Astrocyte of the cerebellum (primary cell): ENCODE measurements at regions not wholly inside any gene's neighbourhood (a gene's known extent, or its start where the extent isn't known, plus 50 kb on each side); places are given as distances from the start of the nearest gene placed in this dataset.
"Not testable (repeated sequence)": the region's sequence is repeated elsewhere in the genome, so short reads cannot be mapped to it uniquely, and the experiment has no call there.

ENCODE experiments used
- DNase-seq: peaks from one replicate; pipeline ENCODE4 v3.0.0-alpha.2; 2011; ENCODE audit warnings: low read depth
- H3K4me3 ChIP-seq: 2 replicates; pipeline ENCODE4 v1.5.1; 2011; ENCODE audit warnings: mild to moderate bottlenecking, low read depth, low read length, moderate library complexity
- in situ Hi-C: cut with HindIII; loops from 2 replicates; pipeline ENCODE4 v1.10.0; 2017; ENCODE audit warnings: low sequenced_read_pairs
- TF ChIP-seq, protein P1 (sequence below): IDR thresholded peaks from 2 replicates; pipeline ENCODE4 v1.5.1; 2012; ENCODE audit warnings: low read length, low read depth, moderate library complexity, mild to moderate bottlenecking; ENCODE audit errors: missing control alignments

DNA sequence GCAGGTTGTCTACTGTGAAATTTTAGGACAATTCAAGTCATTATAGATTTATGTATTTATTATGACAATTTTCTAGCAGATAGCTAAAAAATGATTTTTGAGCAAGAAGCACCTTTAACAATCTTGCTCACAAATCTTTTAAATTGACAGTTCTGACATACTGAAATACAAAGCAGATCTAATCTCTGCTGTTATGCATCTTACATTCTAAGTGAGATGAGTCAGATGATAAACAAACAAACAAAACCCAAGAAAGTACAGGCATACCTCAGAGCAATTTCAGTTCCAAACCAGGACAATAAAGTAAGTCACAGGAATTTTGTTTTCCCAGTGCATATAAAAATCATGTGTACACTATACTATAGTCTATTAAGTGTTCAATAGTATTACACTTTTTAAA, 430.7 kb upstream of the PTCHD4 start:
- DNase-seq = no peak
- H3K4me3 ChIP-seq = no peak overlapping the region
- in situ Hi-C loops = no loop called here
- TF ChIP-seq, protein P1, sequence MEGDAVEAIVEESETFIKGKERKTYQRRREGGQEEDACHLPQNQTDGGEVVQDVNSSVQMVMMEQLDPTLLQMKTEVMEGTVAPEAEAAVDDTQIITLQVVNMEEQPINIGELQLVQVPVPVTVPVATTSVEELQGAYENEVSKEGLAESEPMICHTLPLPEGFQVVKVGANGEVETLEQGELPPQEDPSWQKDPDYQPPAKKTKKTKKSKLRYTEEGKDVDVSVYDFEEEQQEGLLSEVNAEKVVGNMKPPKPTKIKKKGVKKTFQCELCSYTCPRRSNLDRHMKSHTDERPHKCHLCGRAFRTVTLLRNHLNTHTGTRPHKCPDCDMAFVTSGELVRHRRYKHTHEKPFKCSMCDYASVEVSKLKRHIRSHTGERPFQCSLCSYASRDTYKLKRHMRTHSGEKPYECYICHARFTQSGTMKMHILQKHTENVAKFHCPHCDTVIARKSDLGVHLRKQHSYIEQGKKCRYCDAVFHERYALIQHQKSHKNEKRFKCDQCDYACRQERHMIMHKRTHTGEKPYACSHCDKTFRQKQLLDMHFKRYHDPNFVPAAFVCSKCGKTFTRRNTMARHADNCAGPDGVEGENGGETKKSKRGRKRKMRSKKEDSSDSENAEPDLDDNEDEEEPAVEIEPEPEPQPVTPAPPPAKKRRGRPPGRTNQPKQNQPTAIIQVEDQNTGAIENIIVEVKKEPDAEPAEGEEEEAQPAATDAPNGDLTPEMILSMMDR = no peak

DNA sequence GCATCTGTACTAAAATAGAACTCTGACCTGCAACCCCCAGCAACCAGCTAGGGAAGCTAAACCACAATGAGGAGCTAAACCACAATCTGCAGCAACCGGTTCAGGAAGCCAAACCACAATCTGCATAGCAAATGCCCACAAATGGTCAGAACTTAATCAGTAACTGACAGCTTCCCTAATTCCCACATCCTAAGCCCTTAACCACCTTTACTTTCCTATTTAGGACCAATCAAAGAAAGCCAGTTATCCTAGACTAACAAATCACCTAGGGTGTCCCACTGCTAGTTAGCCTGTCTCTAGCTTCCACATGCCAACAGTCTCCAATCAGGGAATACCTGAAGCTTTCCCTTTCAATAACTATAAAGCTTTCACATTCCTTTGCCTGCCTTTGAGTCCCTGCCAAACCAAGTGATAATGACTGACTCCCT, 424.6 kb upstream of the PTCHD4 start:
- H3K4me3 ChIP-seq = no peak overlapping the region
- TF ChIP-seq, protein P1 = no peak
- in situ Hi-C loops = no loop called here
- DNase-seq = peak; percentile 78

DNA sequence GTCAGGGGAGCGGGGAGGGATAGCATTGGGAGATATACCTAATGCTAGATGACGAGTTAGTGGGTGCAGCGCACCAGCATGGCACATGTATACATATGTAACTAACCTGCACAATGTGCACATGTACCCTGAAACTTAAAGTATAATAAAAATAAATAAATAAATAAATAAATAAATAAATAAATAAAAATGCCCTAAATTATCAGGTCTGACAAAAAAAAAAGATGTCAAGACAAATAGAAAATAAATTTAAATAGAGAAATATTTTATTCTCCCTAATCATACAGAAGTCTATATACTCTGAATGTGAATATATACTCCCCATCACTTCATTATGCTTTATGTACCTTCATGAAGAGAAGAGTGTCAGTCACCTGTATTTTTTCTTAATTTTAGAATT, 420.0 kb upstream of the PTCHD4 start:
- in situ Hi-C loops, H3K4me3 ChIP-seq, DNase-seq: not testable (repeated sequence)

DNA sequence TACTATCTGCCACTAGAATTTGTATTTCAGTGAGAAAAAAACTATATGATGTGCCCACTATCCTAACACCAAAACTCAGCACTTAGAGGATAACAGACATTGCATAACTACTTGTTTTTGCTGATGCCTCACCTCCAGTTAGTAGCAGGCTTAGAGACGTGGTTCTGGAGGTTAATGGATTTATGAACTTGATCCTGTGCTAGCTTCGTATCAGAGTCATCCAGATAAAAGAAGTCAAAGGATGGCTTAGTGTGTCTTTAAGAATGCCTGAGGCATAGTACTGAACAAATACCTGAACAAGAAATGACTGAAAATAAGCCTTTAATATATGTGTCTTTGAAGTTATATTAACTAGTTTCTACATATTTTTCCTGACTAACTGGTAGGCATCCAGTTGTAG, 414.9 kb upstream of the PTCHD4 start:
- no peak for DNase-seq
- TF ChIP-seq, protein P1 = no peak
- H3K4me3 ChIP-seq = no peak overlapping the region
- in situ Hi-C loops = no loop called here

DNA sequence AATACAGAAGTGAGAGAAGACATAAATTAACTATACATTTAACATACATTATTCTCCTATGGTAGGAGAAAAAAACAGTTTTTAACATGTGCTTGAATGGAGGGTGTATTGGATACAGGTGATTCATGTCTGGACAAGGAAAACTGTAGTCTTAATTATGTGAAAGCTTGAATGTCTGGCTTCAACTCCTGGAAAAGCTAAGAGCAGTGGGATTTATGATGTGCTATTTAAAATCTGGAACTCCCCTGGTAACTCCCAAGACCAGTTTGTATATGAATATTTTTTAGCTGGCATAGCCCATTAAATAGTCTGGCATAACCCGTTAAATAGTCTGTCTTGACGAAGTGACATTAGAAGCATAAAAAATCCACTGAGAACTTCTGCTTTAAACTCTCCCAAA, 410.0 kb upstream of the PTCHD4 start:
- no peak for DNase-seq
- TF ChIP-seq, protein P1 = no peak
- H3K4me3 ChIP-seq = no peak overlapping the region
- in situ Hi-C loops = no loop called here

DNA sequence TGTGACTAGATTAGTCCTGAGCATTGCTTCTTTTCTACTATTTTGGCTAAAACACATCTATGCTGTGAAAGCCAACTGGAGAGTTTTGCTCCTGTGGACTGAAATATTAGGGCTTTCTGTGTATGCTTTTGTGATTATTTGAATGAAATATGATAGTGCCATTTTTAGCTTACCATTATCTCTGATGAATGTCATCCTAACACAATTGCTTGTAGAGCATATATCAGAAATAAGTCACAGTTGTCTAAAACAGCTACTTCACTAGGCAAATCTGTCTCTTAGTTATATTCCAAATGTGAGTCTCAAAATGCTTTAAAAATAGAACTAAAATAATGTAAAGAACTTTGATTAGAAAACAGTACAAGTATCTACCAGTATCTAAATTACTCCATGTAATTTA, 401.4 kb upstream of the PTCHD4 start:
- in situ Hi-C loops = no loop called here
- DNase-seq = no peak
- TF ChIP-seq, protein P1 = no peak
- no peak overlapping the region for H3K4me3 ChIP-seq

DNA sequence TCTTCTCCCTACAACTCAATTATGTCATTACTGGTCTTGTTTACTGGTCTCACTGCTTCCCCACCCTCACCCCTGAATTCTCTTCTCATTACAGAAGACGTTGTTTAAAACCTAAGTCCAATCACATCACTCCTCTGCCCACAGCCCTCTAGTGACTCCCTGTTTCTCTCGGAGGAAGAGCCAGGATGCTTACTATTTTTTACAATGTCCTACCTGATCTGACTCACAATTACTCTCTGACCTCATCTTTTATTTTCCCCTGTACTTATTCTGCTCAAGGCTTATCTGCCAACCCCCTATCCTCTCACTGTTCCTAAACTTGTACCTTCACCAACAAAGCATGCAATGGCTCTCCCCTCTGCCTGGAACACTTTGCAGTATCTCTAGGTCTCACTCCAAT, 400.4 kb upstream of the PTCHD4 start:
- DNase-seq = no peak

More for the DNA sequence above, 400.4 kb upstream of the PTCHD4 start:
- H3K4me3 ChIP-seq = no peak overlapping the region
- in situ Hi-C loops = no loop called here
- TF ChIP-seq, protein P1 = no peak
